Activated naive CD4-positive, alpha-beta T cell treated with anti-CD3 and anti-CD28 coated beads, Interleukin-2, amount 10 ng/mL, durations not matched to agents 7 days and 5 days (primary cell): ENCODE measurements at regions not wholly inside any gene's neighbourhood (a gene's known extent, or its start where the extent isn't known, plus 50 kb on each side); places are given as distances from the start of the nearest gene placed in this dataset.

Source experiments
- CTCF ChIA-PET: fragments of 350-600 bp; sonication (Branson Sonifier 250); formaldehyde crosslinking; loops from one replicate; lab custom pipeline; 2021; ENCODE audit warnings: antibody characterized with exemption; lab: Charles Lee
- DNase-seq: peaks from one replicate; pipeline ENCODE4 v3.0.0-alpha.2; 2020
- H3K27ac Mint-ChIP-seq: one replicate; pipeline ENCODE4 v1.8.0; 2021; ENCODE audit warnings: mild to moderate bottlenecking, moderate library complexity, mixed read lengths
- H3K27me3 Mint-ChIP-seq: one replicate; pipeline ENCODE4 v1.8.0; 2021; ENCODE audit warnings: mild to moderate bottlenecking, mixed read lengths
- H3K36me3 Mint-ChIP-seq: one replicate; pipeline ENCODE4 v1.8.0; 2021; ENCODE audit warnings: mixed read lengths
- H3K4me1 Mint-ChIP-seq: one replicate; pipeline ENCODE4 v1.8.0; 2021; ENCODE audit warnings: mixed read lengths
- H3K4me3 Mint-ChIP-seq: one replicate; pipeline ENCODE4 v1.8.0; 2021; ENCODE audit warnings: mild to moderate bottlenecking, moderate library complexity, mixed read lengths
- H3K9me3 Mint-ChIP-seq: one replicate; pipeline ENCODE4 v1.8.0; 2021; ENCODE audit warnings: mixed read lengths

DNA sequence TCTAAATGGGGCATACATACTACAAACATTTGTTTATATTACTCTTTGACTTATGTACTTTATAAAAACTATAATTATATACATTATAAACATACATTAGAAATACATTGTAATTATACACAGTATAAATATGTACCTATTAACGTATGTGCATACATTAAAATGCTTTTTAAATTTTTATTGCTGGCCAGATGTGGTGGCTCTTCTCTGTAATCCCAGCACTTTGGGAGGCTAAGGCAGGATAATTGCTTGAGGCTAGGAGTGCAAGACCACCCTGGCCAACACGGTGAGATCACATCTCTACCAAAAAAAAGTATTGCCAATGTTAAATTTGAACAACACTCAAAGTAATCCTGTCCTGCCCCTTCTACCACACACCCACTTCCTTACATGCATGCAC lies 1037.0 kb downstream of the GRM8 start:
- CTCF ChIA-PET, result no interaction called here

DNA sequence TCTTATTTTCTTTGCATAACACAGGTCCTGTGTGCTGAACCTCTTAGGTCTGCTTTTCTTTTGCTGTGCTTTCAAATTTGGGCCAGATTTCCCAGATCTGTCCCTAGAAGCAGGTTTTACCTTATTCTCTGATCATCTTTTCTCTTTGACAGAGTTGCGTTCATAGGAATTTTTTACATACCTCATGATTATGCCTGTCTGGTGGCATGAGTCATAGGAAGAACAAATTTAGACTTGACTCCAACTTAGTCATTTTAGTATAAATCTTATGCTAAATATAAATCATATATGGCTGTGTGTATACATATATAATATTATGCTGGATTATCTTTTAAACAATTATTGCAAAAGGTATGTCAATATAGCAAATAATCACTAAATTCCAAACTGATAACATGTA lies 1038.9 kb downstream of the GRM8 start:
- H3K36me3 Mint-ChIP-seq, result no peaks in the 10 kb centered on the region
- peaks cover 6% of the 10 kb centered on the region for H3K9me3 Mint-ChIP-seq
- CTCF ChIA-PET, result no interaction called here
- H3K27ac Mint-ChIP-seq, result no peak overlapping the region
- H3K27me3 Mint-ChIP-seq, result no peaks in the 10 kb centered on the region
- H3K4me3 Mint-ChIP-seq, result no peak overlapping the region
- DNase-seq, result no peak
- H3K4me1 Mint-ChIP-seq, result no peaks in the 10 kb centered on the region

More for the DNA sequence above, 1037.0 kb downstream of the GRM8 start:
- H3K9me3 Mint-ChIP-seq, result peaks cover 16% of the 10 kb centered on the region
- no peaks in the 10 kb centered on the region for H3K27me3 Mint-ChIP-seq
- DNase-seq, result no peak
- no peak overlapping the region for H3K27ac Mint-ChIP-seq
- no peaks in the 10 kb centered on the region for H3K36me3 Mint-ChIP-seq
- H3K4me1 Mint-ChIP-seq, result no peaks in the 10 kb centered on the region
- H3K4me3 Mint-ChIP-seq, result no peak overlapping the region

DNA sequence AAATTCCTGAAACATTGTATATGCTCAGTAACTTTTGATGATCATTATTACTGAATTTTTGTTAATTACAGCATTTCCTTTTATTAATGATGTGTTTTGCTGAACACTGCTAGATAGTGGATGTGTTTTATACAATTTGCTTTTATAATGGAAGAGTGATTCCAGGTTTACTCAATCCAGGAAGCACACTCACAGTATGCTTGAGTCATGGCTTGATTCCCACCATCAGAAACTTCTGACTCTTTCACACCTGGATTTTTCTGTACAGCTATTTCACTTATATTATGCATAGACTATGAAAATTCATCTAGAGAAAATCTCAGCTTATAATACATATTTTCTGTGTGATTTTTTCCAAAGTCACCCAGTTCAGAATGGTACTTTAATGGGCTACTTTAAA lies 1040.9 kb downstream of the GRM8 start:
- DNase-seq, result no peak
- Mint-ChIP-seq H3K36me3 (no peaks in the 10 kb centered on the region), H3K9me3 (peaks cover 6% of the 10 kb centered on the region), H3K4me1 (no peaks in the 10 kb centered on the region), H3K27me3 (no peaks in the 10 kb centered on the region), H3K4me3 (no peak overlapping the region), H3K27ac (no peak overlapping the region)
- CTCF ChIA-PET, result no interaction called here

DNA sequence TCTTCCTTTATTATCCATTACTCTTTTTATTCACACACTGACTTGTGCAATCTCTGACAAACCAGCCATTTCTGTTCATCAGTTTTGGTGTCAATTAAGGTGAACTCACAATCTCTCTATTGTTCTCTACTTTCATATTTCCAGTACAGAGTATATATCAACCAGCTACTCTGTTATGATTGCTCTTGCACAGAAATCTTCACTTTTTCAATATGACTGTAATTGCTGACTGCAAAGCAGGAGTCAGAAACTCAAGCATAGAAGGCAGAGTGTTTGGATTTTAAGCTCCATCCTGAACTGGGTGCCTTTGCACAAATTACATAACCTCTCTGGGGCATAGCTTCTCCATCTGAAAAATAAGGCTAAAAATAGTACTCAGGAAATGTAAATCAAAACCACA lies 1042.0 kb downstream of the GRM8 start:
- H3K4me1 Mint-ChIP-seq, result no peaks in the 10 kb centered on the region
- H3K27ac Mint-ChIP-seq, result no peak overlapping the region
- DNase-seq, result no peak
- CTCF ChIA-PET, result no interaction called here
- H3K4me3 Mint-ChIP-seq, result no peak overlapping the region
- no peaks in the 10 kb centered on the region for H3K36me3 Mint-ChIP-seq
- H3K27me3 Mint-ChIP-seq, result no peaks in the 10 kb centered on the region
- H3K9me3 Mint-ChIP-seq, result peaks cover 6% of the 10 kb centered on the region

DNA sequence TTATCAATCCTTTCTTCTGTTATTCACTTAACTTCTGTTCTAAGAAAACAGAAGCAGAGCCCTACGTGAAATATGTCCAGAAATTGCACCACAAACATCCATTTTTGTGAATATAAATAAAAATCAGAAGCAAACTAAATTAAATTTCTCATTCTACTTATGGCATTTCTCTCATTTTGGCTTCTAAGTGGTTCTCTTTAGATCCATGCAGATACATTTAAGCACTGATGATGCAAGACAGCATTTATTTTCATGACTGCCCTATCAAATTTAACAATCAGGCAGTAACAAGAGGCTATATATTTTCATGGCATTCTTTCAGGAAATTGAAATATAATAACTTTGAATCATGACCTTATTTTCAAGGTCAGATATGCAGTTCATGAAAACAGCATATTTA lies 1049.6 kb downstream of the GRM8 start:
- Mint-ChIP-seq H3K4me3 (no peak overlapping the region), H3K36me3 (no peaks in the 10 kb centered on the region), H3K27ac (no peak overlapping the region), H3K27me3 (no peaks in the 10 kb centered on the region), H3K9me3 (no peaks in the 10 kb centered on the region), H3K4me1 (no peaks in the 10 kb centered on the region)
- no peak for DNase-seq
- CTCF ChIA-PET, result no interaction called here

DNA sequence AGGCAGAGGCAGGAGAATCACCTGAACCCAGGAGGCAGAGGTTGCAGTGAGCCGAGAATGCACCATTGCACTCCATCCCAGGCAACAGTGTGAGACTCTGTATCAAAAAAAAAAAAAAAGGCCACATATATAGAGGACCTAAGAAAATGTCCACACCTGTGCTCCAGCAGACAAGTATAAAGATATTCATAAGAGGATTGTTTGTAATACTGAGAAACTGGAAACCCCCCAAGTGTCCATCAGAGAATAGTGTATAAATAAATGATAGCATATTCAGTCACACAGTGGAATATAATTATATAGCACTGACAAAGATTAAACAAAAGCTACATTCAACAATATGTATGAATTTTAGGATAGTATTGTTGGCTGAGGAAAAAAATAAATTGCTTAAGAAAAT lies 1050.6 kb downstream of the GRM8 start:
- Mint-ChIP-seq H3K4me1 (no peaks in the 10 kb centered on the region), H3K27me3 (no peaks in the 10 kb centered on the region), H3K36me3 (no peaks in the 10 kb centered on the region), H3K9me3 (no peaks in the 10 kb centered on the region), H3K27ac (no peak overlapping the region), H3K4me3 (no peak overlapping the region)
- CTCF ChIA-PET, result no interaction called here
- no peak for DNase-seq

DNA sequence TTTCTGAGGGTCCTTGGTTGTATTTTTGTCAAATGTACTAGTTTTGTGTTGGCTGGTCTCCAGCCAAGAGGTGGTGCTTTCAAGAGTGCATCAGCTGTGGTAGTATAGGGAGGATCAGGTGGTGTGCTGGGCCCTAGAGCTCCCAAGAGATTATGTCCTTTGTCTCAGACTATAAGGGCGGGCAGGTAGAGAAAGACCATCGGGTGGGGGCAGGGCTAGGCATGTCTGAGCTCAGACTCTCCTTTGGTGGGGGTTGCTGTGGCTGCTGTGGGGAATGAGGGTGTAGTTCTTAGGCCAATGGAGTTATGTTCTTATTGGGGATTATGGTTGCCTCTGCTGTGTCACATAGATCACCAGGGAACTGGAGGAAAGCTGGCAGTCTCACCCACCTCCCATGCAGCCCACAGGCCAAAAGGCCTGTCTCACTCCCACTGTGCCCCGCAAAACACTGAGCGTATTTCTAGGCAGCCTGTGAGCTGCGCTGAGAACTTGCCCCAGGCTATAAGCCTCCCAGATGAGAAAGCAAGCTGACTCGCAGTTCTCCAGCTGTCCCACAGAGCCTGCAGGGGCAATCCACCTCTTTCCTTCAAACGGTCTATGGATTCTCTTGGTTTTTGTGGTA lies 1066.7 kb downstream of the GRM8 start:
- H3K9me3 Mint-ChIP-seq, result peaks cover 30% of the 10 kb centered on the region
- no peak for DNase-seq
- H3K27ac Mint-ChIP-seq, result no peak overlapping the region
- CTCF ChIA-PET, result no interaction called here
- no peaks in the 10 kb centered on the region for H3K36me3 Mint-ChIP-seq
- H3K4me1 Mint-ChIP-seq, result no peaks in the 10 kb centered on the region
- no peak overlapping the region for H3K4me3 Mint-ChIP-seq
- H3K27me3 Mint-ChIP-seq, result no peaks in the 10 kb centered on the region

DNA sequence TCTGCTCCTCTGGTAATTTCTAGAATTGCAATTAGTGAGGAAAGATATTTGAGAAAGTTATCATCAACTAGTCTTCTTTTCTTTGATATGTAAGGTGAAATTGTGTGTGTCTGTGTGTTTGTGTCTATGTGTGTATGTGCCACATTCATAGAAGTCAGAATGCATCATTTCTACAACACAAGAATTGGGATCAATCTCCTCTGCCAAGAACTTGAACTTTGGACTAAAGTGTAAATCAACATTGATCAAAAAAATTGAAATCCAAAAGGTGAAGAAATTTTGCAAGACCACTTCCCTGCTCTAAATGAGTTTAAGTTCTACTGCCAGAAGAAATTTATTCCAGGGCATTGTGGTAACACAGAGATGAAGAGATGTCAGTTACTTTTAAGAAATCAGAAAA lies 1072.8 kb downstream of the GRM8 start:
- no peaks in the 10 kb centered on the region for H3K4me1 Mint-ChIP-seq
- H3K27me3 Mint-ChIP-seq, result no peaks in the 10 kb centered on the region
- H3K9me3 Mint-ChIP-seq, result peaks cover 30% of the 10 kb centered on the region
- H3K27ac Mint-ChIP-seq, result no peak overlapping the region
- H3K4me3 Mint-ChIP-seq, result no peak overlapping the region
- CTCF ChIA-PET, result no interaction called here
- no peaks in the 10 kb centered on the region for H3K36me3 Mint-ChIP-seq
- no peak for DNase-seq

DNA sequence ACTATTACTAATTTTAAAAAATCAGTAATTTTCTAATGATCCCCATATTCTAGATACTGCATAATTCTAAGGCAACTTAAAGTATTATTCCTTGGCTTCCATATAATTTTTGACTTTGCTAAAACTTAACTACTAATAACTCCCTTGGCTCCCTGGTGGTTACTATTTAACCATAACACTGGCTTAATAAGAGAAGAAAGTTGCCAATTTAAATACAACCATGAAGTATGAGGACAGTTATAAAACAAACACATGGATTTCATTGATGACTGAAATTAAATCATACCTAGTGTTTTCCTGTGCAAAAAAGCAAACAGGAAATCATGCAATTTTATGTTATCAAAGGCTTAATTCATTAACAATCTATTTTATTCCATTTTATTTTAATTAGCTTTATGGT lies 1073.9 kb downstream of the GRM8 start:
- Mint-ChIP-seq H3K9me3 (peaks cover 24% of the 10 kb centered on the region), H3K27me3 (no peaks in the 10 kb centered on the region), H3K36me3 (no peaks in the 10 kb centered on the region), H3K4me3 (no peak overlapping the region), H3K4me1 (no peaks in the 10 kb centered on the region), H3K27ac (no peak overlapping the region)
- no peak for DNase-seq
- CTCF ChIA-PET, result no interaction called here

DNA sequence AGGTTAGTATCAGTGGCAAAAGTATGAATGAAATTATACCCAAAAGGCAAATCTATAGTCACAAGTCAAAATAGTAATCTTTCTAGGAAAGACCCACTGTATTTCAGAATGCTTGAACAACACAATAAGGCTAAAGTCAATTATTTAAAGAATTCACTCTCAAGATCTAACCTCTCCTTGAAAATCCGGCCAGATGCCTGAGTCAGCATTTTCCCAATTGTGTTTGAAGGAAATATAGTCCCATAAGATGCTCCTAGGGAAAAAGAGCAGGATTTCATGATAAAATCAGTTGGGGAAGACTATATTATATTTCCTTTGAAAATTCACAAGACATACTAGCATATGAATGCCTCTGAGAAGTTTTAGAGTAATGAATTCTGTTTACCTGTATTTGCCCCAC lies 1075.0 kb downstream of the GRM8 start:
- H3K9me3 Mint-ChIP-seq, result peaks cover 18% of the 10 kb centered on the region
- no peaks in the 10 kb centered on the region for H3K4me1 Mint-ChIP-seq
- CTCF ChIA-PET, result no interaction called here
- no peak overlapping the region for H3K4me3 Mint-ChIP-seq
- no peak overlapping the region for H3K27ac Mint-ChIP-seq
- no peak for DNase-seq
- no peaks in the 10 kb centered on the region for H3K27me3 Mint-ChIP-seq
- H3K36me3 Mint-ChIP-seq, result no peaks in the 10 kb centered on the region

DNA sequence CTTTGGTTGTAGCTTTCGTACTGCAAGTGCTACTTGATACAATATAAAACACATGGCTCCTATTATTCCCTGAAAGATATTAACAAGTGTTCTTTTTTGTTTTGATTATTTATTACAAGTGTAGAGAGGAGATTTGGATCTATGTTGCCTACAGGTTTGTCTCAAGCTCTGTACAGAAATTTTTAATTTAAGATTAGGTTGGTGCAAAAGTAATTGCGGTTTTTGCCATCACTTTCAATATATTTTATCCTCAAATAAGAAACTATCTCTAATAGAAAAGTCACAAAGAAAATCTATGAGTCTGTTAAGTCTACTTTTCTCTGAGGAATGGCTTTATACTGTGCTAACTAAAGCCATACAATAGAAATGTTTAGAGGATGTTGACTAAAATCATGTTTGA lies 1086.1 kb downstream of the GRM8 start:
- Mint-ChIP-seq H3K27ac (no peak overlapping the region), H3K4me3 (no peak overlapping the region), H3K36me3 (no peaks in the 10 kb centered on the region), H3K9me3 (peaks cover 16% of the 10 kb centered on the region), H3K27me3 (no peaks in the 10 kb centered on the region), H3K4me1 (no peaks in the 10 kb centered on the region)
- no peak for DNase-seq
- CTCF ChIA-PET, result no interaction called here

DNA sequence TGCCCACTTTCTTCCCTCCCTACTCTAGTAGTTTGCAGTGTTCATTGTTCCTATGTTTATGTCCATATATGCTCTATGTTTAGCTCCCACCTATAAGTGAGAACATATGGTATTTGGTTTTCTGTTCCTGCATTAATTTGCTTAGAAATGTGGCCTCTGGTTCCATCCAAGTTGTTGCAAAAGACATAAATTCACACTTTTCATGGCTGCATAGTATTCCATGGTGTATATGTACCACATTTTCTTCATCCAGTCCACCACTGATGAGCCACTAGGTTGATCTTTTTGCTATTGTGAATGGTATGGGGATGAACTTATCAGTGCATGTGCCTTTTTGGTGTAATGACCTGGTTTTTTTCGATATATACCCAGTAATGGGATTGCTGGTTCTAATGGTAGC lies 1089.1 kb downstream of the GRM8 start:
- H3K27me3 Mint-ChIP-seq, result no peaks in the 10 kb centered on the region
- H3K4me1 Mint-ChIP-seq, result no peaks in the 10 kb centered on the region
- H3K36me3 Mint-ChIP-seq, result no peaks in the 10 kb centered on the region
- peaks cover 25% of the 10 kb centered on the region for H3K9me3 Mint-ChIP-seq
- CTCF ChIA-PET, result no interaction called here
- no peak overlapping the region for H3K27ac Mint-ChIP-seq
- no peak overlapping the region for H3K4me3 Mint-ChIP-seq
- DNase-seq, result no peak

DNA sequence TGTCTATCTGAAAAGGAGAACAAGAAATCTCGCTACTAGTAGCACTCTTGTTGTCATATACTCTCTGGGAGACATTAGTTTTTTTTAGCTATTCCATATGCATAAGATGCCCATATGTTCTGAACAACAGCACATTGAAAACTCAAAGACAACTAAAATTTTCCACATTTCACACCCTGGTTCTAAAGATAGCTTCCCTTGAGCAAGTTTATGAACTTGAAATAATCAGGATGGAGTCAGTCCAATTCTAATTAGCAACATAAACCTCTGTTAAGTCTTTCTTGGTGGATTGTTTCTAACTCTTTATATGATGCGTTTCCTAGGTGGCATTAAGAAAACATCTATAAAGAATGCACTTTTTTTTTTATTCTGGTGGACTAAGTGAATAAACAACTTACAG lies 1095.3 kb downstream of the GRM8 start:
- H3K27me3 Mint-ChIP-seq, result no peaks in the 10 kb centered on the region
- DNase-seq, result no peak
- CTCF ChIA-PET, result no interaction called here
- no peaks in the 10 kb centered on the region for H3K4me1 Mint-ChIP-seq
- H3K27ac Mint-ChIP-seq, result no peak overlapping the region
- H3K9me3 Mint-ChIP-seq, result peaks cover 16% of the 10 kb centered on the region
- no peaks in the 10 kb centered on the region for H3K36me3 Mint-ChIP-seq
- H3K4me3 Mint-ChIP-seq, result no peak overlapping the region

DNA sequence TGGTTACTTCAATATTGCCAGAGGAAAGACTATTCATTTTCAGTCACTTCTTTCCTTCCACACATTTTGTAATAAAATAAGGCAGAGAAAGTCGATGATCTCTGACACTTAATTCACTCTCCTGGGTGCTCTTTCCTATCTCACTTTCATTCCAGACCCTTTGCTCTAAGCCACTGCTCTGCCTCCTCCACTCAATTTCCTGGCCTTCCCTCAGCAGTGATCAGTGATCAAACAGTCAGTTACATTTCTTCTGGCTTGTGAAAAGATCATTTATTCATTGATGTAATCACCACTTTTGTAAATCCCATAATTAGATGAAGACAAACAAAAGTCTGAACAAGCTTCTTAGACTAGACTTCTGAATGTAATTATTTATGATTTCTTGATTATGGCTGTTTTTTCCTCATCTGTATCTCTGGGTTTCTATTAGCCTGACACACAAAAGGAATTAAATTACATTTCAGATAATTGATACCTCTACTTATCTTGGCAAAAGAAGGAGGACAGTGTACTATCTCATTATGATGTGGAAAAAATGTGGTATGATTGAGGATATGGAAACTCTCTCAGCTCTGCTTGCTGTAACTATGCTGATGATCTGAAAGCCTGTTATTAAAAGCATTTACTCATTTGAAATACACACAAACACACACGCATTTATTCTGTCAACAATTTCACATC lies 1102.3 kb downstream of the GRM8 start:
- no peak for DNase-seq
- H3K4me1 Mint-ChIP-seq, result no peaks in the 10 kb centered on the region
- H3K27me3 Mint-ChIP-seq, result no peaks in the 10 kb centered on the region
- H3K4me3 Mint-ChIP-seq, result no peak overlapping the region
- H3K36me3 Mint-ChIP-seq, result no peaks in the 10 kb centered on the region
- peaks cover 7% of the 10 kb centered on the region for H3K9me3 Mint-ChIP-seq
- CTCF ChIA-PET, result no interaction called here
- no peak overlapping the region for H3K27ac Mint-ChIP-seq

DNA sequence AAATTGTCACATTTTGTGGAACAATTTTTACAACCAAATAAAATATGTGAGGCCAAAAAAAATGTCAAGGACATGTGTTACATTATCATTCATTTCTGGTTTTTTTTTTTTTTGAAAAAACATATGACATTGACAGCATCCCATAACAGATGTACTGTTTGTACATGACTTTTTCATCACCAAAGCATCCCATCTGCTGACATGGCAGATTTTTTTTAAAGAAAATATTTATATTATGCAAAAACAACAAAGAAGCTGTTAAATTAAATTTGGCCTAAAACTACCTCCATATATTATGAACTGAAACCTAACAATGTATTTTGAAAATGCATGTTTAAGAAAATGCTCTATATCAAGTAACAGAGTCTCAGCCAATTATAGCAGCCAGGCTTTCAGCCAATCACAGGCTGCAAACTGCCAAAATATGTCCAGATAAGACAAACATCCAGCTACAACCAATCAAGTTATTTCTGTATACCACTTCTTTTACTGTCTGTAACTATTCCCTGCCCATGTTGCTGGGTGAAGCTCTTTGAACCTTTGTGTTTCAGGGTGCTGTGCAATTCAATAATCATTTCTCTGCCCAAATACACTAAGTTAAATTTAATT lies 1111.8 kb downstream of the GRM8 start:
- no peak overlapping the region for H3K4me3 Mint-ChIP-seq
- CTCF ChIA-PET, result no interaction called here
- no peaks in the 10 kb centered on the region for H3K9me3 Mint-ChIP-seq
- DNase-seq, result no peak
- H3K27me3 Mint-ChIP-seq, result no peaks in the 10 kb centered on the region
- H3K27ac Mint-ChIP-seq, result no peak overlapping the region
- H3K36me3 Mint-ChIP-seq, result no peaks in the 10 kb centered on the region
- H3K4me1 Mint-ChIP-seq, result no peaks in the 10 kb centered on the region
